Right atrium auricular region (tissue), 2 donors: ENCODE measurements at regions not wholly inside any gene's neighbourhood (a gene's known extent, or its start where the extent isn't known, plus 50 kb on each side); places are given as distances from the start of the nearest gene placed in this dataset.

ENCODE experiments used
- DNase-seq: peaks from one replicate; pipeline ENCODE4 v3.0.0-alpha.2; 2019; ENCODE audit warnings: low spot score
- H3K27ac ChIP-seq, 2 donors: fragments of 200-600 bp; sonication (generic); 1 replicate in 1 of 2; 2 replicates in 1 of 2; pipeline ENCODE4 v1.5.1; 2016 to 2019
- H3K27me3 ChIP-seq, 2 donors: fragments of 200-600 bp; sonication (generic); one replicate each; pipeline versions ENCODE4 v1.5.1 to v1.6.0; 2017 to 2019
- H3K36me3 ChIP-seq: fragments of 200-600 bp; sonication (generic); one replicate; pipeline ENCODE4 v1.5.1; 2016
- H3K4me1 ChIP-seq, 2 donors: fragments of 200-600 bp; sonication (generic); one replicate each; pipeline versions ENCODE4 v1.5.1 to v1.6.0; 2017 to 2019
- H3K4me3 ChIP-seq, 2 donors: fragments of 200-600 bp; sonication (generic); 1 replicate in 1 of 2; 2 replicates in 1 of 2; pipeline ENCODE4 v1.5.1; 2017 to 2019; ENCODE audit warnings: mild to moderate bottlenecking in 1 of 2, moderate library complexity in 1 of 2
- H3K9me3 ChIP-seq, 2 donors: fragments of 200-600 bp; sonication (generic); one replicate each; pipeline ENCODE4 v1.5.1; 2019
- CTCF ChIP-seq, 2 donors: fragments of 200-600 bp; sonication (generic); IDR thresholded peaks; one replicate each; pipeline ENCODE4 v1.5.1; 2019; ENCODE audit warnings: antibody characterized with exemption in 2 of 2

DNA sequence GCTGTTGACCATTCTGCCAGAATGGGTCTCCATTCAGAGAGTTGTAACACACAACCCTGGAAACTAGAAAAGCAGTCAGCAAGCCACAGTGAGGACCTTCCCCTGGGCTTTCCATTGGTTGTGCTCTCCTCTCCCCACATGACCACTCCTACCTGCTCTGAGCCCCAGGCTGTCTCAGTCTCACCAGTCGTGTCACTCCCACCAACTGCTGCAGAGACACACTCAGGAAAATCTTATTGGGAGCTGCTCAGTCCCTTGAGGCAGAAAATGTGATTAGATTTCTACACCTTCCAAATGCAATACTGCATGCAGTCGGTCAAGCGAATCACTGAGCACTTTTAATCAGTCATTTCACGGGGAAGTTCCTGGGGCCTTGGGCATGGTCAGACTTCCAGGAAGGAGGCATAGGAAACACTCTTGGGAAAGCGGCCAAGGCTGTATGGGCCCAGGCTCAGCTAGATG lies 284.2 kb upstream of the NMUR2 start:
- H3K4me1 ChIP-seq, result no peaks in the 10 kb centered on the region
- no peak overlapping the region for H3K27ac ChIP-seq
- no peak for TF ChIP-seq CTCF (IDR thresholded peaks at IDR 0.05)
- H3K9me3 ChIP-seq, result peaks cover 0 to 9% of the 10 kb centered on the region in 2 donors
- H3K36me3 ChIP-seq, result no peaks in the 10 kb centered on the region
- H3K27me3 ChIP-seq, result no peaks in the 10 kb centered on the region
- H3K4me3 ChIP-seq, result no peak overlapping the region
- no peak for DNase-seq

DNA sequence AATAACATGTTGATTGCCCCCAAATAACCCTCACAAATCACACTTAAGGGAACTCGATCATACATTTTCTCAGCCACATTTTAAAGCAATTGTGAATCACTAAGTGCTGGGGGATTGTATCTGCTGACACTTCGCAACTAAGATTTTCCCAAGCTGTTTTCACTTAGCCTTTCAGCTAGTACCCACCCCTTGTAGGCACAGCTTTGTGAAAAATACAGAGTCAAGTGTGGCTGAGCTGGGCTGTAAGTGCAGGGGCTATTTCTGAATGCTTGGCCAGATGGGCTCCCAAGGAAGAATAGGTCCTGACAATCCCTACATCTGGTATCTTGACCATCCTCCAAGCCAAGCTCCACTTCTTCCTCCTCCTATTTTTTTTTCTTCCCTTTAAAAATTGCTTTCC lies 289.2 kb upstream of the NMUR2 start:
- no peaks in the 10 kb centered on the region for H3K27me3 ChIP-seq
- no peaks in the 10 kb centered on the region for H3K36me3 ChIP-seq
- DNase-seq, result no peak
- H3K4me3 ChIP-seq, result no peak overlapping the region
- TF ChIP-seq CTCF (IDR thresholded peaks at IDR 0.05), result no peak
- peaks cover 0 to 4% of the 10 kb centered on the region in 2 donors for H3K9me3 ChIP-seq
- no peak overlapping the region for H3K27ac ChIP-seq
- H3K4me1 ChIP-seq, result no peaks in the 10 kb centered on the region

GRCh38 chr5:152701305-152701949 lies 296.3 kb upstream of the NMUR2 start:
- H3K27me3 ChIP-seq, result no peaks in the 10 kb centered on the region
- no peaks in the 10 kb centered on the region for H3K36me3 ChIP-seq
- TF ChIP-seq CTCF (IDR thresholded peaks at IDR 0.05), result no peak
- no peak for DNase-seq
- no peak overlapping the region for H3K4me3 ChIP-seq
- no peaks in the 10 kb centered on the region for H3K9me3 ChIP-seq
- no peaks in the 10 kb centered on the region for H3K4me1 ChIP-seq
- H3K27ac ChIP-seq, result no peak overlapping the region

DNA sequence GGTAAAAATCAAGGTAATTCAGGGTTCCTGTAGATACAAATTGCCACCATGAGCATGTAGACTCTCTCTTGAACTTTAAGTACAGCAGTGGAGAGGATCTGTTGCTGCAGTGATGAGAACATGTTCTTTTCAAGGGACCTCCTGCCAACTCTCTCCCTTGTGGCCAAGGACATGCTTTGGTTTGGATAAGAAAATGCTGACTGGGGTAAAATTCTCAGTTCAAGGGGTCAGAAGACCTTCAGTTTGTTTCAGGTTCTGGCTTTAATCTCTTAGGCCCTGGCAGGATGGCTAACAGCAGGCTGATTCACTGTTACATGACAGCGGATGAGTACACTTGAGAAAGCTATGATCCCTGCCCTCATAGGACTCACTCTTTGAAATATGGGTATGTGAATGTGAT lies 299.2 kb upstream of the NMUR2 start:
- Histone ChIP-seq H3K27me3 (no peaks in the 10 kb centered on the region), H3K27ac (no peak overlapping the region), H3K9me3 (no peaks in the 10 kb centered on the region), H3K4me1 (no peaks in the 10 kb centered on the region), H3K36me3 (no peaks in the 10 kb centered on the region), H3K4me3 (no peak overlapping the region)
- TF ChIP-seq CTCF (IDR thresholded peaks at IDR 0.05), result no peak
- DNase-seq, result no peak

GRCh38 chr5:152711801-152712388 lies 306.8 kb upstream of the NMUR2 start:
- Histone ChIP-seq H3K9me3 (no peaks in the 10 kb centered on the region), H3K27ac (no peak overlapping the region), H3K27me3 (no peaks in the 10 kb centered on the region), H3K4me1 (no peaks in the 10 kb centered on the region), H3K36me3 (no peaks in the 10 kb centered on the region), H3K4me3 (no peak overlapping the region)
- no peak for DNase-seq
- no peak for TF ChIP-seq CTCF (IDR thresholded peaks at IDR 0.05)

- Histone ChIP-seq H3K27ac (no peak overlapping the region), H3K4me3 (no peak overlapping the region), H3K36me3 (no peaks in the 10 kb centered on the region), H3K27me3 (no peaks in the 10 kb centered on the region), H3K9me3 (peaks cover 0 to 5% of the 10 kb centered on the region in 2 donors), H3K4me1 (no peaks in the 10 kb centered on the region)
- no peak for DNase-seq
- TF ChIP-seq CTCF (IDR thresholded peaks at IDR 0.05), result no peak
Observed at GRCh38 chr5:152717393-152717792, 312.3 kb upstream of the NMUR2 start.
